Head of caudate nucleus (tissue), 42 donors: ENCODE measurements at regions not wholly inside any gene's neighbourhood (a gene's known extent, or its start where the extent isn't known, plus 50 kb on each side); places are given as distances from the start of the nearest gene placed in this dataset.

ENCODE experiments used
- DNase-seq, 42 donors: peaks; one replicate each; pipeline versions ENCODE4 v3.0.0 to v3.0.0-alpha.2; 2020 to 2021; ENCODE audit warnings: mixed read lengths in 7 of 42
- intact Hi-C: fragments of 100-400 bp; cut with DNase I; formaldehyde crosslinking; loops from one replicate; pipeline ENCODE4 v1.15.0; 2022

DNA sequence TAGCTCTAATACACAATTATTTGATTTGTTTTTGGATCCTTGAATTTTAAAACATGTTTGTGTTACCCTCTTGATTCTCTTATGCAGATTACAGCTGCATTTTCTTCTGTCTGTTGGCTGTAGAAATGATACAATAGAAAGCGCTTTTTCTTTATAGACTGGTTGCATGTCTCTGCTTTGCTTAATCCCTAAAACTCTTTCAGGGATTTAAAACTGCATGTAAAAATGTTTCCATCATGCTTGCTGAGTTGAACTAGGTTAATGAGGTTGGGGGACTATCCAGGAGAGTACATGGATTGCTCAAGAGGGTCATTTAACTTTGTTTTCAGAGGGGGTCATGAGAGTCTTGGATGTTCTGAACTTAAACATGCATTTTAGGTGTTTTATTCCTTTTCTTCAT lies 166.4 kb upstream of the IFNG-AS1 start:
- intact Hi-C loops = no loop called here

DNA sequence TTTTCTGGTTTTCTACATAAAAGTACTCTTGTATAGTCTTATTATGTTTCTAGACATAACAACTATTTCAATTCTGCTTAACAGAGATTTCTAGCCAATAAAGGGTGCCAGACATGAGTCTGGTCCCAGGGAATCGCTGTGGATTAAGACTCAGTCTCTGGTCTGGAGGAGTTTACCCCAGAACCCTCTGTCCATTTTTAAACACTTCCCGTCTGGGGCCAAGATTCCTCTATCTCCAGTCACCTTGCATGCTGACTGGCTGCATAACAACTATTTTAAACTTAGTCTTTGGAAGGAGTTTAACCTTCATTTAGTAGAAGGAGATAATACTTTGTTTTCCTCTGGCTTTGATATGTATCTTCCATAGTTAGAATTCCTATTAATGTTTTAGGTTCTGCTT lies 163.1 kb upstream of the IFNG-AS1 start:
- DNase-seq = no peak
- intact Hi-C loops = no loop called here

More for the DNA sequence above, 166.4 kb upstream of the IFNG-AS1 start:
- no peak for DNase-seq

- no peak for DNase-seq
- intact Hi-C loops = no loop called here
Measured at GRCh38 chr12:67826946-67827720, 162.1 kb upstream of the IFNG-AS1 start.

- peak in 38 of 42 donors; percentile 2 to 90 (median 46) for DNase-seq
- intact Hi-C loops = no loop called here
Measured at GRCh38 chr12:67827820-67828383, 161.3 kb upstream of the IFNG-AS1 start.

GRCh38 chr12:67829896-67830295 lies 159.4 kb upstream of the IFNG-AS1 start:
- no peak for DNase-seq
- intact Hi-C loops = no loop called here

GRCh38 chr12:67832155-67832554 lies 157.1 kb upstream of the IFNG-AS1 start:
- intact Hi-C loops = no loop called here
- no peak for DNase-seq

DNA sequence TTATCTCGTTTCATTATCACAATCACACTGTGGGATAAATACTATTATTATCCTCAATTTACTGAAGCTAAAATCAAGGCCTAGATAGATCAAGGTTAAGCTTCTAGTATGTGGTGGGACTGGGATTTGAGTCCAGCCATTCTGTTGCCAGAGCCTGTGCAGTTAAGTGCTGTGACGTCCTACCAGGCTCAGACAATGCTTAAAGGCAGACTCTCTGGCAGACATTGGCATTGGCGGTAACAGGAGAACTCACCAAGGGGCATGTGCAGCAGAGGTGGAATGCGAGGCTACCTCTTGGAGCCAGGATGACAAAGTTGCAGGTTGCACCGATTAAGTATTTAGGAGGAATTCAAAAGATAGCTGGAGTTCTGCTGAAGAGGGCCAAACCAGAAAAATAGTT lies 155.6 kb upstream of the IFNG-AS1 start:
- intact Hi-C loops = no loop called here
- DNase-seq = no peak

DNA sequence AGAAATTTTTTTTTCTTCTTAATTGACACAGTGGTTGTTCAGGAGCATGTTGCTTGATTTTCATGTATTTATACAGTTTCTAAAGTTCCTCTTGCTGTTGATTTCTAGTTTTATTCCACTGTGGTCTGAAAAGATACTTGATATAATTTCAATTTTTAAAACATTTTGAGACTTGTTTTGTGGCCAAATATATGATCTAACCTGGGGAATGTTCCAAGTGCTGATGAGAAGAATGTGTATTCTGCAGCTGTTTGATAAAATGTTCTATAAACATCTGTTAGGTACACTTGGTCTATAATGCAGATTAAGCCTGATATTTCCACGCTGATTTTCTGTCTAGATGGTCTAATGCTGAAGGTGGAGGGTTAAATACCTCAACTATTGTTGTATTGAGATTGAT lies 151.4 kb upstream of the IFNG-AS1 start:
- intact Hi-C loops = no loop called here
- no peak for DNase-seq

GRCh38 chr12:67842124-67842523 lies 147.1 kb upstream of the IFNG-AS1 start:
- DNase-seq = no peak
- intact Hi-C loops = no loop called here

DNA sequence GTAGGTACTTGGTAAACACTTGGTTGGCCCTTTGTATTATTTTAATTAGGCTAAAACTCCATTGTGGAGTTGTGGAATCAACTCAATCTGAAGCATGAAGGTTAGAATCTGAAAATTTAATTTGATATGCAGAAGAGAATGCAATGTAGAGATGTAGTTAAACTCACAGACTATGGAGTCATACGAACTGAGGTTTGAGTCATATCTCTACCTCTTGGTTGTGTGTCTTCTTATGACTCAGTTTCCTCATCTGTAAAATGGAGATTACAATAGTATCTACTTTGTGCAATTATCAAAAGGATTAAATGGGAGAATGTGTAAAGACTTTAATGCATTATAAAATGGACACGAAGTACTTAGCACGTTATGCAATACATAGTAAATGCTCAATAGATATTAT lies 146.0 kb upstream of the IFNG-AS1 start:
- no peak for DNase-seq
- intact Hi-C loops = no loop called here

DNA sequence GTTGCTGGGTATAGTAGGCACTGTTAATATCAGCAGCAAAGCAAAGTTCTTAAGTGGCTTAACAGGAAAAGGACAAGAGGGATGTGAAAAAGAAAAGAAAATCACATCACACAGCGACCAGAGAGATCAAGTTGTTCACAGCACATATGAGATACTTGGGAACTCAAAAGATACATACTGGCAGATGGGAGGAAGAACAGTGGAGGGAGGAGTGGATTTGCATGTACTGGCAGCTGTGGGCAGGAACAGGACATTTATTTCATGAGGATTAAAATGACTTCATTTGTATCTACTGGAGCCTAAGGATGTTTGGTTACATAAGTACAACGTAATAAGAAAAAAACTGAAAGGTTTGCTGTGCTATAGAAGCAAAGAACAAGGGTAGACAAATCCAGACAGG lies 136.5 kb upstream of the IFNG-AS1 start:
- no peak for DNase-seq
- intact Hi-C loops = no loop called here

- DNase-seq = no peak
- intact Hi-C loops = no loop called here
Measured at GRCh38 chr12:67853204-67853603, 136.0 kb upstream of the IFNG-AS1 start.

DNA sequence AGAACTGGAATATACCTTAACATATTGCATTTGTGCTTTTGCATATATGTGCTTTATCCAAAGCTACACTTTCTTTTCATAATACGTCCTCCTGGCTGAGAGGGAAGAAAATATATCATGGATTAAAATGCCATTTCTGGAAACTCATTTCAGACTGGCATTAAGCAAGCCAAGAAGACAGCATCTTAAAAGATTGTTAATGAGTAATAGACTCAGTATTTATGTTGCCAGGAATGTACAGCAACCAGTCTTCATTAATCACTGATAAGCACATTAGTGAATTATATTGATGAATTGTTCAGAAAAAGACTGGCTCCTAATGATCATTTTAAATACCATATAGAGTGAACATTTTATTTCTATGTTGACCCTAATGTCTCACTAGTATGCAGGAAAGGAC lies 134.9 kb upstream of the IFNG-AS1 start:
- no peak for DNase-seq
- intact Hi-C loops = no loop called here

GRCh38 chr12:67855103-67855502 lies 134.1 kb upstream of the IFNG-AS1 start:
- intact Hi-C loops = no loop called here

GRCh38 chr12:67871231-67871630 lies 118.0 kb upstream of the IFNG-AS1 start:
- intact Hi-C loops = no loop called here
- no peak for DNase-seq

More at GRCh38 chr12:67855103-67855502, 134.1 kb upstream of the IFNG-AS1 start:
- no peak for DNase-seq

DNA sequence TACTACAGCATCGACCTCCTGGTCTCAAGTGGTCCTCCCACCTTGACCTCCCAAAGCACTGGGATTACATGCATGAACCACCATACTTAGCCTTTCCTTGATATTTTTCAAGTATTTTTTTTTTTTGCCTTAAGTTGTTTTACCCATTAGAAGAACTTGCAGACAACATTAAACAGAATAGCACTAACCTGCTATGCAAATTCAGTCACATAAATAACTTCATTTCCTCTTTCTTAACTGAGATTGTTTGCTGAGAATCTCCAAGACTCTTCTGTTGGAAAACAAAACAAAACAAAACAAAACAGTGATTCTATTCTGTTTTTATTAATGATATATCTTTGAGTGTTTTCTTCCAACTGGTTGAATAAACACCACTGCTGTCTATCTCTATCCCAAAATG lies 115.9 kb upstream of the IFNG-AS1 start:
- intact Hi-C loops = no loop called here

GRCh38 chr12:67876305-67876915 lies 112.8 kb upstream of the IFNG-AS1 start:
- intact Hi-C loops = no loop called here
- no peak for DNase-seq

More for the DNA sequence above, 115.9 kb upstream of the IFNG-AS1 start:
- DNase-seq = no peak

DNA sequence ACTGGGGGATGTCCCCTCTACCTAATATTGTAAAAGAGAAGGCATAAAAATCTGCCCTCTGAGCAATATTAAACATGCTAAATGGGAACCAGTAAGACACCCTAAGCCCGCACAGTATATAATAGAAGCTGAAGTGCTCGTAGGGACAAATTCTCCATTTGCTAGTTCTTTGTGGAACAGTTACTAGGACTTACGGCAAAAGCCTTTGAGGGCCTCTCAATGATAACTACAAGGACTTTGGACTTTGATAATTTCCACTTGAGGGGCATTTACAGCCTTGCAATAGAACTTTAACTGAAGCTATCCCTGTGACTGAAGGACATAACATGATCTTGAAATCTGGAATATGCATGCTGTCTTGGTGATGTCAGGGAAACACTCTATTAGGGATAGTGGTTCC lies 111.5 kb upstream of the IFNG-AS1 start:
- DNase-seq = no peak
- intact Hi-C loops = no loop called here

DNA sequence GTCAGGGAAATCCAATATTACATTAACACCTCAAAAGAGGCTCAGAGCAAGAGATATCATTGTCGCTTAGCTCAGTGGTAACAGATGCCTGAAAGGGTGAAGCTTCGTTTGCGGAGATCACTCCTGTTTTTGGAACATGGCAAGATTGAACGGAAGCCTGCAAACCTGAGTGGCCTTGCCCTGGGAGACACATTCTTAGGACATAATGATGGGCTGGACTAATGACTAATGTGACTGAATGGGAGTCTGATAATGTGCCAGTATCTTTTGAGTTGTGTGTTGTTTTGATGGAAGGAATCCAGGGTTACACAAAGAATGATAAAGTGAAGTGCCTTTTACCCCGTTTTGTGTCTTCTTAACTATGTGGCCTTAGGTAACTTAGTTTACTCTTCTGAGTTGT lies 109.3 kb upstream of the IFNG-AS1 start:
- intact Hi-C loops = no loop called here
- DNase-seq = no peak

DNA sequence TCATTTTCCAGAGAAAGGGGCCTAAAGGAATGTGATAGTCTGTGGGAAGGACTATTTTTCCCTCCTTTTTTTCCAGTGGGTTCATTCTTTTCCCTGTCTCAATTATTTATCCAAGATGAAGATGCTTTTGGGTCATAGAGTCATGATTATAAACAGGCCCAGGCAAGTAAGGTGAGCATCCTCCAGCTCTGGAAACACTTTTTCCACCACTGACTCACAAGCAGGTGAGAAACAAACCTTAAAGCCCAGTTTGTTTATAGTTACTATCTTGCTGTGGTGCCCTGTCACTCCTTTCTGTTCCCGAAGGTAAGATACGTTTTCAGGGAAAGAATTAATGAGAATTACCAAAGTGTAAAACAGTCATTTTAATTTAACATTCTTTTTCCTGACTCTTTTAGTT lies 107.7 kb upstream of the IFNG-AS1 start:
- intact Hi-C loops = no loop called here
- DNase-seq = no peak

- DNase-seq = no peak
- intact Hi-C loops = no loop called here
Measured at GRCh38 chr12:67884596-67884995, 104.7 kb upstream of the IFNG-AS1 start.
